Hepatocyte (in vitro differentiated cells): ENCODE measurements at regions not wholly inside any gene's neighbourhood (a gene's known extent, or its start where the extent isn't known, plus 50 kb on each side); places are given as distances from the start of the nearest gene placed in this dataset.

Experiments
- DNase-seq: peaks from one replicate; pipeline ENCODE4 v3.0.0-alpha.2; 2016; ENCODE audit warnings: low spot score
- H2AFZ ChIP-seq: fragments of 200-600 bp; sonication (generic); 2 replicates; pipeline ENCODE4 v1.6.0; 2016; ENCODE audit warnings: antibody characterized with exemption, mild to moderate bottlenecking
- H3K27ac ChIP-seq: fragments of 200-600 bp; sonication (generic); 2 replicates; pipeline ENCODE4 v1.5.1; 2016; ENCODE audit warnings: mild to moderate bottlenecking
- H3K27me3 ChIP-seq: fragments of 200-600 bp; sonication (generic); 2 replicates; pipeline ENCODE4 v1.6.1; 2016
- H3K36me3 ChIP-seq: fragments of 200-600 bp; sonication (generic); replicated peaks from 2 replicates; pipeline ENCODE4 v1.5.1; 2016; ENCODE audit warnings: low read depth; ENCODE audit not compliant: insufficient read depth
- H3K4me1 ChIP-seq: fragments of 200-600 bp; sonication (generic); 2 replicates; pipeline ENCODE4 v1.5.1; 2016; ENCODE audit warnings: mild to moderate bottlenecking, moderate library complexity; ENCODE audit not compliant: insufficient read depth
- H3K4me2 ChIP-seq: fragments of 200-600 bp; sonication (generic); 2 replicates; pipeline ENCODE4 v1.6.0; 2016
- H3K4me3 ChIP-seq: fragments of 200-600 bp; sonication (generic); 2 replicates; pipeline ENCODE4 v1.5.1; 2016; ENCODE audit warnings: mild to moderate bottlenecking
- H3K79me2 ChIP-seq: fragments of 200-600 bp; sonication (generic); 2 replicates; pipeline ENCODE4 v1.6.0; 2017; ENCODE audit warnings: mild to moderate bottlenecking
- H3K9me2 ChIP-seq: fragments of 200-600 bp; sonication (generic); replicated peaks from 2 replicates; pipeline ENCODE4 v1.6.0; 2017; ENCODE audit warnings: mild to moderate bottlenecking; ENCODE audit not compliant: insufficient read depth
- H3K9me3 ChIP-seq: fragments of 200-600 bp; sonication (generic); 2 replicates; pipeline ENCODE4 v1.5.1; 2016; ENCODE audit warnings: low read depth, mild to moderate bottlenecking
- H4K20me1 ChIP-seq: fragments of 200-600 bp; sonication (generic); 2 replicates; pipeline ENCODE4 v1.6.0; 2016; ENCODE audit warnings: mild to moderate bottlenecking; ENCODE audit not compliant: insufficient read depth, poor library complexity, severe bottlenecking
- CTCF ChIP-seq: fragments of 200-600 bp; sonication (generic); IDR thresholded peaks from 2 replicates; pipeline ENCODE4 v1.5.1; 2016; ENCODE audit warnings: antibody characterized with exemption, mild to moderate bottlenecking; ENCODE audit not compliant: poor library complexity
- EZH2 ChIP-seq: fragments of 200-600 bp; sonication (generic); IDR thresholded peaks from 2 replicates; pipeline ENCODE4 v1.6.1; 2016; ENCODE audit warnings: antibody characterized with exemption, mild to moderate bottlenecking, borderline replicate concordance
- EZH2phosphoT487 ChIP-seq: fragments of 200-600 bp; sonication (generic); IDR thresholded peaks from one replicate; pipeline ENCODE4 v1.6.1; 2018; ENCODE audit warnings: antibody characterized with exemption, mild to moderate bottlenecking, low read depth, moderate library complexity; ENCODE audit not compliant: unreplicated experiment, severe bottlenecking
- WGBS: methylation state at CpG from one replicate; pipeline ENCODE4 v1.1.6; 2016; ENCODE audit warnings: low lambda C conversion rate; ENCODE audit errors: missing lambda C conversion rate; 5-methylcytosine and 5-hydroxymethylcytosine counted together

GRCh38 chr2:206368484-206368883, 74.8 kb upstream of the ADAM23 start:
- Histone ChIP-seq H4K20me1 (no peaks in the 10 kb centered on the region), H3K4me2 (no peak overlapping the region), H2AFZ (no peak overlapping the region), H3K4me1 (no peaks in the 10 kb centered on the region), H3K9me3 (no peaks in the 10 kb centered on the region), H3K9me2 (no peaks in the 10 kb centered on the region), H3K79me2 (no peaks in the 10 kb centered on the region), H3K4me3 (no peak overlapping the region), H3K27me3 (no peaks in the 10 kb centered on the region), H3K36me3 (no peaks in the 10 kb centered on the region), H3K27ac (no peak overlapping the region)
- DNase-seq, result no peak
- TF ChIP-seq EZH2phosphoT487, result no peak
- no peak for TF ChIP-seq EZH2
- no peak for TF ChIP-seq CTCF

GRCh38 chr2:206368933-206369569, 74.3 kb upstream of the ADAM23 start:
- no peak for TF ChIP-seq EZH2
- no peak for TF ChIP-seq EZH2phosphoT487
- no peak for TF ChIP-seq CTCF
- Histone ChIP-seq H3K27ac (no peak overlapping the region), H3K79me2 (no peaks in the 10 kb centered on the region), H3K9me3 (no peaks in the 10 kb centered on the region), H3K4me3 (no peak overlapping the region), H3K36me3 (no peaks in the 10 kb centered on the region), H4K20me1 (no peaks in the 10 kb centered on the region), H3K27me3 (no peaks in the 10 kb centered on the region), H3K4me1 (no peaks in the 10 kb centered on the region), H3K4me2 (no peak overlapping the region), H3K9me2 (no peaks in the 10 kb centered on the region), H2AFZ (no peak overlapping the region)
- WGBS, result 32% methylated on average over 3 of the region's 3 CpGs
- DNase-seq, result no peak

GRCh38 chr2:206375956-206376355, 67.4 kb upstream of the ADAM23 start:
- DNase-seq, result no peak
- Histone ChIP-seq H3K27me3 (no peaks in the 10 kb centered on the region), H3K4me1 (no peaks in the 10 kb centered on the region), H3K36me3 (no peaks in the 10 kb centered on the region), H3K79me2 (no peaks in the 10 kb centered on the region), H2AFZ (no peak overlapping the region), H3K27ac (no peak overlapping the region), H4K20me1 (no peaks in the 10 kb centered on the region), H3K9me2 (no peaks in the 10 kb centered on the region), H3K9me3 (no peaks in the 10 kb centered on the region), H3K4me3 (no peak overlapping the region), H3K4me2 (no peak overlapping the region)
- TF ChIP-seq CTCF (no peak), EZH2phosphoT487 (no peak), EZH2 (no peak)

- WGBS, result 97% methylated on average over 4 of the region's 4 CpGs
- no peaks in the 10 kb centered on the region for H3K79me2 ChIP-seq
- H3K4me2 ChIP-seq, result no peak overlapping the region
- no peak overlapping the region for H3K4me3 ChIP-seq
- no peaks in the 10 kb centered on the region for H4K20me1 ChIP-seq
- no peak for DNase-seq
- H3K4me1 ChIP-seq, result no peaks in the 10 kb centered on the region
- no peak overlapping the region for H3K27ac ChIP-seq
- no peaks in the 10 kb centered on the region for H3K9me2 ChIP-seq
- H3K27me3 ChIP-seq, result no peaks in the 10 kb centered on the region
- no peak overlapping the region for H2AFZ ChIP-seq
- no peaks in the 10 kb centered on the region for H3K36me3 ChIP-seq
- TF ChIP-seq EZH2 (no peak), CTCF (no peak), EZH2phosphoT487 (no peak)
- H3K9me3 ChIP-seq, result no peaks in the 10 kb centered on the region
Measured at GRCh38 chr2:206378835-206379234, 64.5 kb upstream of the ADAM23 start.
